ENCODE measurements at regions not wholly inside any gene's neighbourhood (a gene's known extent, or its start where the extent isn't known, plus 50 kb on each side); places are given as distances from the start of the nearest gene placed in this dataset.

GRCh38 chr20:41887500-41887899 is 269.3 kb upstream of the CHD6 start:
- TF ChIP-seq EZH2 (optimal IDR thresholded peaks at IDR 0.05; ENCODE audit: low read depth, low read length) (no peak), EZH2phosphoT487 (IDR thresholded peaks at IDR 0.05; ENCODE audit: low read length) (no peak), CTCF (IDR thresholded peaks at IDR 0.05; ENCODE audit: low read length) (no peak)
- Histone ChIP-seq H3K4me3 (ENCODE audit: low read length) (no peak overlapping the region), H3K9me2 (replicated peaks; ENCODE audit: insufficient read depth, low read length) (no peaks in the 10 kb centered on the region), H3K4me2 (ENCODE audit: low read depth, low read length) (no peak overlapping the region), H3K27ac (ENCODE audit: low read length) (no peak overlapping the region), H3K9me3 (replicated peaks; ENCODE audit: insufficient read depth, low read length) (no peaks in the 10 kb centered on the region), H3K36me3 (replicated peaks; ENCODE audit: insufficient read depth, low read length) (no peaks in the 10 kb centered on the region), H3F3A (ENCODE audit: insufficient read depth, low read length) (no peaks in the 10 kb centered on the region), H3K9ac (ENCODE audit: low read length) (no peak overlapping the region), H3K4me1 (ENCODE audit: low read length) (no peaks in the 10 kb centered on the region), H4K20me1 (ENCODE audit: insufficient read depth, low read length) (no peaks in the 10 kb centered on the region), H3K79me2 (ENCODE audit: low read length) (no peaks in the 10 kb centered on the region), H2AFZ (ENCODE audit: low read length) (no peak overlapping the region), H3K27me3 (replicated peaks; ENCODE audit: insufficient read depth, low read length) (no peaks in the 10 kb centered on the region)
- DNase-seq: no peak

GRCh38 chr20:41881466-41882046 is 263.4 kb upstream of the CHD6 start:
- Histone ChIP-seq H3K9ac (ENCODE audit: low read length) (no peak overlapping the region), H3K79me2 (ENCODE audit: low read length) (no peaks in the 10 kb centered on the region), H3K27ac (ENCODE audit: low read length) (no peak overlapping the region), H3K4me2 (ENCODE audit: low read depth, low read length) (no peak overlapping the region), H4K20me1 (ENCODE audit: insufficient read depth, low read length) (no peaks in the 10 kb centered on the region), H3K4me3 (ENCODE audit: low read length) (no peak overlapping the region), H3K27me3 (replicated peaks; ENCODE audit: insufficient read depth, low read length) (no peaks in the 10 kb centered on the region), H3K36me3 (replicated peaks; ENCODE audit: insufficient read depth, low read length) (no peaks in the 10 kb centered on the region), H2AFZ (ENCODE audit: low read length) (no peak overlapping the region), H3K9me2 (replicated peaks; ENCODE audit: insufficient read depth, low read length) (no peaks in the 10 kb centered on the region), H3F3A (ENCODE audit: insufficient read depth, low read length) (no peaks in the 10 kb centered on the region), H3K9me3 (replicated peaks; ENCODE audit: insufficient read depth, low read length) (no peaks in the 10 kb centered on the region), H3K4me1 (ENCODE audit: low read length) (no peaks in the 10 kb centered on the region)
- DNase-seq: no peak
- no peak for TF ChIP-seq CTCF (IDR thresholded peaks at IDR 0.05; ENCODE audit: low read length)
- TF ChIP-seq EZH2phosphoT487 (IDR thresholded peaks at IDR 0.05; ENCODE audit: low read length): no peak
- no peak for TF ChIP-seq EZH2 (optimal IDR thresholded peaks at IDR 0.05; ENCODE audit: low read depth, low read length)

- Histone ChIP-seq H3K9me3 (replicated peaks; ENCODE audit: insufficient read depth, low read length) (no peaks in the 10 kb centered on the region), H3F3A (ENCODE audit: insufficient read depth, low read length) (no peaks in the 10 kb centered on the region), H2AFZ (ENCODE audit: low read length) (no peak overlapping the region), H3K4me1 (ENCODE audit: low read length) (no peaks in the 10 kb centered on the region), H3K79me2 (ENCODE audit: low read length) (no peaks in the 10 kb centered on the region), H3K27ac (ENCODE audit: low read length) (no peak overlapping the region), H3K36me3 (replicated peaks; ENCODE audit: insufficient read depth, low read length) (no peaks in the 10 kb centered on the region), H3K9ac (ENCODE audit: low read length) (no peak overlapping the region), H3K4me2 (ENCODE audit: low read depth, low read length) (no peak overlapping the region), H3K4me3 (ENCODE audit: low read length) (no peak overlapping the region), H3K9me2 (replicated peaks; ENCODE audit: insufficient read depth, low read length) (no peaks in the 10 kb centered on the region), H4K20me1 (ENCODE audit: insufficient read depth, low read length) (no peaks in the 10 kb centered on the region), H3K27me3 (replicated peaks; ENCODE audit: insufficient read depth, low read length) (no peaks in the 10 kb centered on the region)
- no peak for DNase-seq
- TF ChIP-seq EZH2 (optimal IDR thresholded peaks at IDR 0.05; ENCODE audit: low read depth, low read length): no peak
- no peak for TF ChIP-seq EZH2phosphoT487 (IDR thresholded peaks at IDR 0.05; ENCODE audit: low read length)
- no peak for TF ChIP-seq CTCF (IDR thresholded peaks at IDR 0.05; ENCODE audit: low read length)
Measured at GRCh38 chr20:41879123-41879522, 260.9 kb upstream of the CHD6 start.
